Neural cell (in vitro differentiated cells): ENCODE measurements at regions not wholly inside any gene's neighbourhood (a gene's known extent, or its start where the extent isn't known, plus 50 kb on each side); places are given as distances from the start of the nearest gene placed in this dataset.

Experiments
- H2AFZ ChIP-seq: fragments of 200-600, 300-800 bp; sonication (generic), shearing (Covaris generic); 2 replicates; pipeline ENCODE4 v1.6.0; 2014; ENCODE audit warnings: low read depth, mild to moderate bottlenecking, antibody characterized with exemption, low read length, moderate library complexity
- H3F3A ChIP-seq: fragments of 200-600 bp; shearing (Covaris generic); 2 replicates; pipeline ENCODE4 v1.6.1; 2016; ENCODE audit warnings: mild to moderate bottlenecking, moderate library complexity, mixed read lengths, antibody characterized with exemption, low read length; ENCODE audit not compliant: insufficient read depth, poor library complexity, severe bottlenecking
- H3K27ac ChIP-seq: fragments of 200-600, 300-800 bp; sonication (generic), shearing (Covaris generic); 2 replicates; pipeline ENCODE4 v1.5.1; 2014; ENCODE audit warnings: mild to moderate bottlenecking, low read length, moderate library complexity
- H3K27me3 ChIP-seq: fragments of 300-800, 200-600 bp; sonication (generic), shearing (Covaris generic); 2 replicates; pipeline ENCODE4 v1.6.0; 2014; ENCODE audit warnings: mild to moderate bottlenecking, low read depth, low read length, moderate library complexity; ENCODE audit not compliant: insufficient read depth
- H3K36me3 ChIP-seq: fragments of 300-800, 200-600 bp; sonication (generic), shearing (Covaris generic); 2 replicates; pipeline ENCODE4 v1.5.1; 2014; ENCODE audit warnings: mild to moderate bottlenecking, antibody characterized with exemption, low read length, moderate library complexity; ENCODE audit not compliant: insufficient read depth
- H3K4me2 ChIP-seq: fragments of 300-800, 200-600 bp; sonication (generic), shearing (Covaris generic); 2 replicates; pipeline ENCODE4 v1.6.0; 2014; ENCODE audit warnings: mild to moderate bottlenecking, low read length
- H3K4me3 ChIP-seq: fragments of 300-800, 200-600 bp; sonication (generic), shearing (Covaris generic); 2 replicates; pipeline ENCODE4 v1.5.1; 2014; ENCODE audit warnings: mild to moderate bottlenecking, low read length, moderate library complexity
- H3K79me2 ChIP-seq: fragments of 200-600 bp; shearing (Covaris generic); replicated peaks from 2 replicates; pipeline ENCODE4 v1.6.0; 2014; ENCODE audit warnings: mild to moderate bottlenecking, low read length, moderate library complexity; ENCODE audit not compliant: insufficient read depth
- H3K9ac ChIP-seq: fragments of 300-800, 200-600 bp; sonication (generic), shearing (Covaris generic); 2 replicates; pipeline ENCODE4 v1.6.1; 2016; ENCODE audit warnings: mild to moderate bottlenecking, low read length, mixed read lengths
- H3K9me2 ChIP-seq: fragments of 200-600 bp; shearing (Covaris generic); 2 replicates; pipeline ENCODE4 v1.6.1; 2016; ENCODE audit warnings: mild to moderate bottlenecking, low read length, mixed read lengths; ENCODE audit not compliant: insufficient read depth
- H3K9me3 ChIP-seq: fragments of 200-600, 300-800 bp; sonication (generic), shearing (Covaris generic); 2 replicates; pipeline ENCODE4 v1.6.1; 2016; ENCODE audit warnings: mild to moderate bottlenecking, mixed run types, low read length, moderate library complexity, mixed read lengths
- H4K20me1 ChIP-seq: fragments of 200-600 bp; shearing (Covaris generic); 2 replicates; pipeline ENCODE4 v1.6.1; 2016; ENCODE audit warnings: mild to moderate bottlenecking, mixed run types; ENCODE audit not compliant: insufficient read depth
- EP300 ChIP-seq: fragments of 450-650 bp; conservative IDR thresholded peaks from 2 replicates; pipeline ENCODE4 v1.6.1; 2014; ENCODE audit warnings: antibody characterized with exemption, mild to moderate bottlenecking, moderate library complexity; ENCODE audit not compliant: poor library complexity, severe bottlenecking
- EZH2 ChIP-seq: fragments of 200-600, 300-800 bp; shearing (Covaris generic), sonication (generic); IDR thresholded peaks from 2 replicates; pipeline ENCODE4 v1.6.1; 2014; ENCODE audit warnings: antibody characterized with exemption, low read length, borderline replicate concordance, mild to moderate bottlenecking; ENCODE audit not compliant: insufficient read depth, poor library complexity, severe bottlenecking
- MXI1 ChIP-seq: fragments of 450-650 bp; conservative IDR thresholded peaks from 2 replicates; pipeline ENCODE4 v1.6.1; 2014; ENCODE audit warnings: antibody characterized with exemption, mild to moderate bottlenecking; ENCODE audit not compliant: poor library complexity, severe bottlenecking
- POLR2AphosphoS5 ChIP-seq: IDR thresholded peaks from 2 replicates; pipeline ENCODE4 v1.6.1; 2012
- RAD21 ChIP-seq: fragments of 450-650 bp; conservative IDR thresholded peaks from 2 replicates; pipeline ENCODE4 v1.6.1; 2014; ENCODE audit warnings: antibody characterized with exemption, mild to moderate bottlenecking, moderate library complexity
- SMC3 ChIP-seq: fragments of 450-650 bp; conservative IDR thresholded peaks from 2 replicates; pipeline ENCODE4 v1.6.1; 2014; ENCODE audit warnings: antibody characterized with exemption, mild to moderate bottlenecking, moderate library complexity; ENCODE audit not compliant: poor library complexity
- TAF1 ChIP-seq: IDR thresholded peaks from 2 replicates; pipeline ENCODE4 v1.6.1; 2012; ENCODE audit warnings: low read depth
- TF ChIP-seq, protein P1 (sequence below): fragments of 450-650 bp; IDR thresholded peaks from 2 replicates; pipeline ENCODE4 v1.5.1; 2014; ENCODE audit warnings: antibody characterized with exemption, mild to moderate bottlenecking, moderate library complexity; ENCODE audit not compliant: poor library complexity, severe bottlenecking
- TF ChIP-seq, protein P2 (sequence below): IDR thresholded peaks from 2 replicates; pipeline ENCODE4 v1.6.1; 2012; ENCODE audit warnings: borderline replicate concordance

DNA sequence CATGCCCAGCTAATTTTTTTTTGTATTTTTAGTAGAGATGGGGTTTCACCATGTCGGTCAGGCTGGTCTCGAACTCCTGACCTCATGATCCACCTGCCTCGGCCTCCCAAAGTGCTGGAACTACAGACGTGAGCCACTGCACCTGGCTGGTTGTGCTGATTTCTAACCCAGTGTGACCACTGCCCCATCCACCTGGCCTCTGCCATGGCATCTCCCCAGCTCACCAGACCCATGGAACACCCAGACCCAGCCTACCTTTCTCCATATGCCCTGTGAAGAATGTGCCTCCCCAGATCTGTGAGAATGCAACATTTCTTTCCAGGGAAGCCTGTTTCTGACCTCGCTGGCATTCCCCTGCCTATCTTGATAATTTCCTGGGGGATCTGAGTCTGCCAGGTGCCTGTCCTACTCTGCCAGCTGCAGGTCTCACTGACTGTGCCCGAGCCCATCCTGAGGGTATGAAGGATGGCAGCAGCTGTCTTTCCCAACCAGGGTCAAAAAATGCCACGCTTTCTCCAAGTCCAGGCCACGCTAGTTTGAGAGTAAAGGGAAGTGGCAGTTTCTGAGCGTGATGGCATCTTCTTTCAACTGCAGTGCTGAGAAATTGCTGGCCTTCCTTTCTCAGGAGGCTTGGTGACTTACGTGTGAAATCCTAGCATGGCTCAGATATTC, 324.4 kb upstream of the ZNF32 start:
- Histone ChIP-seq H3K9me3 (no peaks in the 10 kb centered on the region), H3K36me3 (no peaks in the 10 kb centered on the region), H2AFZ (no peak overlapping the region), H3K9me2 (no peaks in the 10 kb centered on the region), H3K27me3 (no peaks in the 10 kb centered on the region), H3K79me2 (no peaks in the 10 kb centered on the region), H4K20me1 (no peaks in the 10 kb centered on the region), H3K9ac (no peak overlapping the region), H3K27ac (no peak overlapping the region), H3F3A (no peaks in the 10 kb centered on the region), H3K4me3 (no peak overlapping the region), H3K4me2 (no peak overlapping the region)
- TF ChIP-seq EP300 (no peak), TAF1 (no peak), EZH2 (no peak), SMC3 (no peak), MXI1 (no peak), POLR2AphosphoS5 (no peak), RAD21 (no peak)
- TF ChIP-seq, protein P1, sequence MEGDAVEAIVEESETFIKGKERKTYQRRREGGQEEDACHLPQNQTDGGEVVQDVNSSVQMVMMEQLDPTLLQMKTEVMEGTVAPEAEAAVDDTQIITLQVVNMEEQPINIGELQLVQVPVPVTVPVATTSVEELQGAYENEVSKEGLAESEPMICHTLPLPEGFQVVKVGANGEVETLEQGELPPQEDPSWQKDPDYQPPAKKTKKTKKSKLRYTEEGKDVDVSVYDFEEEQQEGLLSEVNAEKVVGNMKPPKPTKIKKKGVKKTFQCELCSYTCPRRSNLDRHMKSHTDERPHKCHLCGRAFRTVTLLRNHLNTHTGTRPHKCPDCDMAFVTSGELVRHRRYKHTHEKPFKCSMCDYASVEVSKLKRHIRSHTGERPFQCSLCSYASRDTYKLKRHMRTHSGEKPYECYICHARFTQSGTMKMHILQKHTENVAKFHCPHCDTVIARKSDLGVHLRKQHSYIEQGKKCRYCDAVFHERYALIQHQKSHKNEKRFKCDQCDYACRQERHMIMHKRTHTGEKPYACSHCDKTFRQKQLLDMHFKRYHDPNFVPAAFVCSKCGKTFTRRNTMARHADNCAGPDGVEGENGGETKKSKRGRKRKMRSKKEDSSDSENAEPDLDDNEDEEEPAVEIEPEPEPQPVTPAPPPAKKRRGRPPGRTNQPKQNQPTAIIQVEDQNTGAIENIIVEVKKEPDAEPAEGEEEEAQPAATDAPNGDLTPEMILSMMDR: no peak
- TF ChIP-seq, protein P2, sequence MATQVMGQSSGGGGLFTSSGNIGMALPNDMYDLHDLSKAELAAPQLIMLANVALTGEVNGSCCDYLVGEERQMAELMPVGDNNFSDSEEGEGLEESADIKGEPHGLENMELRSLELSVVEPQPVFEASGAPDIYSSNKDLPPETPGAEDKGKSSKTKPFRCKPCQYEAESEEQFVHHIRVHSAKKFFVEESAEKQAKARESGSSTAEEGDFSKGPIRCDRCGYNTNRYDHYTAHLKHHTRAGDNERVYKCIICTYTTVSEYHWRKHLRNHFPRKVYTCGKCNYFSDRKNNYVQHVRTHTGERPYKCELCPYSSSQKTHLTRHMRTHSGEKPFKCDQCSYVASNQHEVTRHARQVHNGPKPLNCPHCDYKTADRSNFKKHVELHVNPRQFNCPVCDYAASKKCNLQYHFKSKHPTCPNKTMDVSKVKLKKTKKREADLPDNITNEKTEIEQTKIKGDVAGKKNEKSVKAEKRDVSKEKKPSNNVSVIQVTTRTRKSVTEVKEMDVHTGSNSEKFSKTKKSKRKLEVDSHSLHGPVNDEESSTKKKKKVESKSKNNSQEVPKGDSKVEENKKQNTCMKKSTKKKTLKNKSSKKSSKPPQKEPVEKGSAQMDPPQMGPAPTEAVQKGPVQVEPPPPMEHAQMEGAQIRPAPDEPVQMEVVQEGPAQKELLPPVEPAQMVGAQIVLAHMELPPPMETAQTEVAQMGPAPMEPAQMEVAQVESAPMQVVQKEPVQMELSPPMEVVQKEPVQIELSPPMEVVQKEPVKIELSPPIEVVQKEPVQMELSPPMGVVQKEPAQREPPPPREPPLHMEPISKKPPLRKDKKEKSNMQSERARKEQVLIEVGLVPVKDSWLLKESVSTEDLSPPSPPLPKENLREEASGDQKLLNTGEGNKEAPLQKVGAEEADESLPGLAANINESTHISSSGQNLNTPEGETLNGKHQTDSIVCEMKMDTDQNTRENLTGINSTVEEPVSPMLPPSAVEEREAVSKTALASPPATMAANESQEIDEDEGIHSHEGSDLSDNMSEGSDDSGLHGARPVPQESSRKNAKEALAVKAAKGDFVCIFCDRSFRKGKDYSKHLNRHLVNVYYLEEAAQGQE: no peak

DNA sequence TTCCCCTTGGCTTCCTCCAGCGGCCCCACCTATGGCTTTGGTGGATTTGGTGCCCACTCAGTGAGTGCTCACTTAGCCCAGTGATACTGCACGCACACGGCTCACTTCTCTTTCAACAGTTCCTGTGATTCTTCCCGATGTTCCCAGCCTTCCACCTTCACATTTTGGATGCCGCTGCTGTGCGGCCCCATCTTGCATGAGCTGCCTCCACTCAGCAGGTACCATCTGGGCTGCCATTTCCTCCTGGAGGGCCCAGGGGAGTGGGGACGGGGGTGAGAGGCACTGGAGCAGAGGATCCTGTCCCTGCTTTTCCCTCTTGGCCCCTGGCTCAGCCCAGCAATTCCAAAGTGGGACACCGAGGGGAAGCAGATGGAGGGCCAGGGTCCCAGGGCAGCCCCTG, 323.3 kb upstream of the ZNF32 start:
- Histone ChIP-seq H4K20me1 (no peaks in the 10 kb centered on the region), H3K79me2 (no peaks in the 10 kb centered on the region), H3K9ac (no peak overlapping the region), H3K27ac (no peak overlapping the region), H3K27me3 (no peaks in the 10 kb centered on the region), H3K9me2 (no peaks in the 10 kb centered on the region), H3K4me2 (no peak overlapping the region), H2AFZ (no peak overlapping the region), H3K9me3 (no peaks in the 10 kb centered on the region), H3K36me3 (no peaks in the 10 kb centered on the region), H3F3A (no peaks in the 10 kb centered on the region), H3K4me3 (no peak overlapping the region)
- TF ChIP-seq MXI1 (no peak), POLR2AphosphoS5 (no peak), RAD21 (no peak), EP300 (no peak), EZH2 (no peak), SMC3 (no peak), TAF1 (no peak)
- TF ChIP-seq, protein P1: no peak
- TF ChIP-seq, protein P2: no peak
